GM19467 (cell line): ENCODE measurements at regions not wholly inside any gene's neighbourhood (a gene's known extent, or its start where the extent isn't known, plus 50 kb on each side); places are given as distances from the start of the nearest gene placed in this dataset.
"Not testable (repeated sequence)": the region's sequence is repeated elsewhere in the genome, so short reads cannot be mapped to it uniquely, and the experiment has no call there.

Experiments used
- ATAC-seq: cut with Tn5 transposase; IDR thresholded peaks from one replicate; pipeline ENCODE4 v1.9.1; 2021; ENCODE audit warnings: mild to moderate bottlenecking, moderate library complexity; ENCODE audit not compliant: unreplicated experiment

DNA sequence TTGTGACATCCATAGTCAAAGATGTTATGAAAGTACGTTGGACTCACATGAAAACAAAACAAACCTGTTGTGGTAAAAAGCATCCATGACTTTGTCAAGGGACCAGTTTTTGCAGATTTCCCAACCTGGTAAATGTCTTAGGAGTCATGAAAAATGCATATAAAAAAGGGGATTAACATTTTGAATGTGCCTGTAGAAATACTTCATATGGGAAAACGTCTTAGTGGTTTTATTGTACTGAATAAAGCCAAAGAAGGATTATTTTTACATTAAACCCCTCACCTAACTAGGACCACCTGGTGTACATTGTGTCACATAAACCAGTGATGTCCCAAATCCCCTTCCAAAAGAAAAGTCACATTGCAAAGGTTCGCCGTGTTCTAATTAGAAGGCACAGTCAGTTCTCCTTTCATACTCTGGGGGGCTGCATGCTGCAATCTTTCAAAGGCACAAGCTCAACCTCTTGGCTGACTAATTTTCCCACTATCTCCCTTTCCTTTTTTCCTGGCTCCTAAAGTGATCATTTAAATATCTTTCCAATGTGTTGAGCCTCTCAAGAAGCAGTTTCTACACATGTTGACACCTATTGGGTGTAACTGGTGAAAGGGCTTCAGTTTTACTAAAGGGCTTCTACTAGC lies 119.8 kb upstream of the SPAG17 start:
- no peak for ATAC-seq

DNA sequence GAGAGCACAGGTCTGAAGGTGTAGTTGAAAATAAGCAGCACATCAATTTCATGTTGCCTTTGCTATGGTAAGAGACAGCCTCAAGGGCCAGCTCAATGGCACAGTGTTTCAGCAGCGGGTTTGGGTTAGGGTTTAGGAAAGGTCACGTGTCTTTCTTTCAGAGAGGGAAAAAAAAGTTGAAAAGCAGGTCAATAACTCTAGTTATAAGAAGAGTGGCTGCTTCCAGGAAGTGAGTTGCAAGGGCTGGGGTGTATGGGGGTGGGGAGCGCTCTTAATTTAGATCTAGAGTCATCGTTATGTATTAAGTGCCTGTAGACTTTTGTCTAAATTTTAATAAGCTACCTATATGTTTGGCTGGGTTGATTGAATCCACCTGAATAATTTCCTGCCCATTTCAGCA lies 118.5 kb upstream of the SPAG17 start:
- no peak for ATAC-seq

DNA sequence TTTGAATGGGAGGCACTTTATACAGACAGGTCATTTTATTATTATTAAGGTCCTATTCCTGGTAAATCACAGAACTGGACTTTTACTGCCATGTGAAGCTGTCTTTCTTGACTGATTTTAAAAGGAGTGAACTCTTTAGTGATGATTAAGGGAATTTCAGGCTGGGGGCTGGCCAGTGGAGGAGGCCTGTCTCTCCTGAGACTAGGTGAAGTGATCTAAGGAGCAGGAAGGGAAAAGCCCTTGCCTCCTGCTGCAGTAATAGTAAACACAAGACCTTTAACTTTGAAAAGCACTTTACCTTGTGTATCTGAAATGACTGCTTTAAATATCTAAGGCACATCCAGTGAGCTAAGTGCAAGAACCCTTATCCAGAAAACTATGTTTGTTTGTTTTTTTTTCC lies 118.0 kb upstream of the SPAG17 start:
- ATAC-seq: no peak

DNA sequence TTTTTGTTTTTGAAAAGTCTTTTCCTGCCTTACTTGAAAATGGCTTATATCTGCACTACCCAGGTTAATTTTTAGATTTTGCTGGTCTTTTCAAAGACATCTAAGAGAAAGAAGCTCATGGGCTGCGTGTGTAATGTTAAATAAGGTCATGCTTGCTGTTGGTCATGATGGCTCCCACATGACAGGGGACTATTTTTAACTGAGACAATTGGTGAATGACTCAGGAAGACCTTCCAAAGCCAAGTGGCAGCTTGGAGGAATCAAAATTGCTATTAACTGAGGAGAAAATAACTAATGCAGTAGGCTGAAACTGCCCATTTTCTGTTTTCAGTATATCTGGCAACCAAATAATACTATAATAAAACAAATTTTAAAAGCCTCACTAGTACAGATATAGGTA lies 117.1 kb upstream of the SPAG17 start:
- ATAC-seq: no peak

DNA sequence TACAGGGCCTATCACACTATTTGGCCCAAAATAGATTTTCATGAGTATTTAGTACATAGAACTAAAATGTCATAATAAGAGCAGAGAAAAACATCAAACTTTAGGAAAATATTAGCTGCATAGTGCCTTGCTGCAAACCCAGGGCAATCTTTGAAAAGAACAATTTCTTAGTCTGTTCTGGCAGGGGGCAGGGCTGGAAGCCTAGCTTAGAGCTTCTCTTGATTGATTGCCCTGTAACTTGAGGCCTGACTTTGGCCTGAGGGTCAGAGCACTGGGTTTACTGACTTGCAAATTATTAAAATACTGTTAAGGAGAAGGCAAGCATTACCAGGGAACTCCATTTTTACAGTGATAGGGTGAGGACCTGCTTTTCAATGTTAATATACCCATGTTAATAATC lies 115.8 kb upstream of the SPAG17 start:
- ATAC-seq: no peak

DNA sequence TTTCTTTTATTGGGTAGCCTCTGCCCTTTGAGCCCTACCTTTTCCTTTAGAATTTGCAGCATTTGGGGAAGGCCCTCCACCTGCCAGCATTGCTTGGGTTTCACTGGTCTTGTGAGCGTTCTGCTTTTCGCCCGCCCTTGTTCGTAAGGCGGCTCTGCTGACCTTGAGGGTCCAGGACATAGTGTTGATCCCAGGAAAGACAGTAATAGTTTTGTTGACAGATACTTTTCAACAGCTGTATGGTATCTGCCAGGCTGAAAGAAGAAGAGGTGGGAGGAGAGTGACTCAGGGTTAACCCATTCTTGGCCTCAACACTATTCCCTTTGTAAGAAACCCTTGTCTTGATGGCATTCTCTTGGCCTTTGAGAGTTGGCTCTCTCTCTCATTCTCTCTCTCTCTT lies 113.4 kb upstream of the SPAG17 start:
- ATAC-seq: no peak

DNA sequence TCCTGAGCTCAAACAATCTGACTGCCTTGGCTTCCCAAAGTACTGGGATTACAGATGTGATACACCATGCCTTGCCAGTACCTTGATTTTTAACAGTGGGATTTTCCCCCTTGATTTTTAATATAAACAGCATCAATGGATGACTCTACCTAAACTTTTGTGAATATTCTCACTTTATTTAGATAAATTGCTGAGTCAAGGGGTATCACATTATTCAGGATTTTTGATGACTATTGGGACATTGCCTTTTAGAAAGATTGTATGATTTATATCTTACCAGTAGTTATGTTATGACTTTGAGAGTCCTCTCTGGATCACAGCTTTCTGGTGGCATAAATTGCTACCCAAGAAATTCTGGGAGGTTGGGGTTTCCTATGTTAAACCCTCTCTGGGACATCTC lies 112.5 kb upstream of the SPAG17 start:
- ATAC-seq: no peak

DNA sequence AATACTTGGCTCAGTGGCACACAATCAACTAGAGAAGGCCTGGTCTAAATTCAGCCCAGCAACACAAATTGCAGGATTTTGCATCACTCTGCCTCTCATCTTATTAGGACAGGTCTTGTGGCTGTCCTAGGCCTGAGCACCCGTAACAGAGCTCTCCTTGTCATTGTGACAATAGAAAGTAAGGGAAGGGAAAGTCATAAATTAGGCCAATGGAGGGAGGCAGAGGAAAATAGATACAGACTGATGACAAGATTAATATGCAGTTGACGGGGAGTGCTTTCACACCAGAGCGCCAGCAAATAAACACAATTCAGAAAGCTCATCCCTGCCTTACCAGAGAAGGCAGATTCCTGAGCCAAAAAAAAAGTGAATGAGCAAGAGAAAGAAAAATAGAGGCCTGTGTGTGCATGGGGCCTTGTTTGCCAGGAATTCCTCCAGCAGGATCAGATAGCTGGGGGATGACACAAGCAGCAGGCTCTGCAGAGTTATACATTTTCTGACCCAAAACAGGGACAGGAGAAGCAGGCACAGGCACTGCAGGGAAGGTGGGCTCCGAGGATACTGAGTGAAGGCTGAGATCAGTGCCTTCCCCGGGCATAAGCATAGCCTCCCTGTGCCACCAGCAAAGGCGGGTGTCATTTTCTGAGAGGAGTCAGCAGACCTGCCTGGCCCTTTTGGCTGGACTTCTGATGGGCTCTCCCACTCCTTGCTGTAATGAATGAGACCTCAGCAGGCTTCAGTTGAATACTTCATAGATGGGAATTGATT lies 110.0 kb upstream of the SPAG17 start:
- ATAC-seq: no peak

DNA sequence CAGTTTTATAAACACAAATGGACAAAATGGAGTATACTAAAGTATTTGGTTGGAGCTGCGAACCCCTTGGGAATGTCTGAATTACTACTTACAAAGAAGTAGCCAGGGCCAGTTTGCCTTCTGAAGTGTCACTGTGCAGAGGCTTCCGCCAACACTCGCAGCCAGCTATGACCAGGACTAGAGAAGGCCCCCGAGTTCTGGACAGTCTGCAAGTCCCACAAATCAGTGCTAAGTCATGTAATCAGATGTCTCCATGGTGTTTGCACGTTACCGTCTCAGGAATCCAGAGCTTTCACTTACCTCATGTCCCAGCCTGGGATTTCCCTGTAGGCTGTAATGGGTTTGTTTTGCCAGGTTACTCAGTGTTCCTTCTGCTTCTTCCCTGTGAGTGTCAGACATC lies 106.6 kb upstream of the SPAG17 start:
- ATAC-seq: no peak

DNA sequence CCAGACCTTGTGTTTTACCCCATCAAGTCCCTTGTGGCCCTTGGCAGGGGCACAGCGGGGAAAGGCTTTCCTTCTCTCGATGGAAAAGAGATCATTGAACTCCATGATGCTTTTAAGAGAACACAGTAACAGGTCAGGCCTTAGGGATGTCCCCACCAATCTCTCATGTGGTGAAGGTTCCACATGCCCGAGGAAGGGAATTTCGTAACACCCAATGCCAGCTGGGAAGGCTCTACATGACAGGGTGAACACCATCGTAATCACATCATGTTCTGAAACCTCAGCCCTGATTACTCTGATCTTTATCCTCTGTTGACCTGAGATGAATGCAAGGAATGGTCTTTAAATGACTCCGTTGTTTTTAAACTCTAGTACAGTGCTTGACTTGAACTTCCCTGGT lies 105.5 kb upstream of the SPAG17 start:
- ATAC-seq: no peak

DNA sequence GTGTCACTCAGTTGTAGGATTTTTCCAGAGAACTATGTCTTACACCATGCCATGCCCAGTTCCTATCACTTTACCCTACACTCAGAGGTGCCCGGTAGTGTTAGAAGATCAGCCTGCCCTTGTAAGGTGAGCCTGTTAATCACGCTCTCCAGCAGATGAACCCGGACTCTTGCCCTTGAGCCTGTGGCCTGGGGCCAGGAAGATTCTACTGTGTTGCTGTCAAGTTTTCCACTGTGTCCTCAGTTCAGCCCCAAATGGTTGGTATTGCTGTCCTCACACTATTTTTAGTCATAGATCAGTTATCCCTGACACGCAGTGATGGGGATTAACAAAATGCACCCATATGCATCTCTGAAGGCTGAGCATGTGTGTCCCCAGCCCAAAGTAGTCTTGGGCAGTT lies 105.0 kb upstream of the SPAG17 start:
- ATAC-seq: no peak

DNA sequence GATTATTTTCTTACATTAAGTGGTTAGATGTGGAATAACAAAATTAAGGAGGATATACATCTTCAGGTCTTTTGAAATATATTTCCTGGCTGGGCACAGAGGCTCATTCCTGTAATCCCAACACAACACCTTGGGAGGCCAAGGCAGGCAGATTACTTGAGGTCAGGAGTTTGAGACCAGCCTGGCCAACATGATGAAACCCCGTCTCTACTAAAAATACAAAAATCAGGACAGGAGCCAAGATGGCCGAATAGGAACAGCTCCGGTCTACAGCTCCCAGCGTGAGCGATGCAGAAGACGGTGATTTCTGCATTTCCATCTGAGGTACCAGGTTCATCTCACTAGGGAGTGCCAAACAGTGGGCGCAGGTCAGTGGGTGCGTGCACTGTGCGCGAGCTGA lies 95.6 kb upstream of the SPAG17 start:
- not testable (repeated sequence) for ATAC-seq

DNA sequence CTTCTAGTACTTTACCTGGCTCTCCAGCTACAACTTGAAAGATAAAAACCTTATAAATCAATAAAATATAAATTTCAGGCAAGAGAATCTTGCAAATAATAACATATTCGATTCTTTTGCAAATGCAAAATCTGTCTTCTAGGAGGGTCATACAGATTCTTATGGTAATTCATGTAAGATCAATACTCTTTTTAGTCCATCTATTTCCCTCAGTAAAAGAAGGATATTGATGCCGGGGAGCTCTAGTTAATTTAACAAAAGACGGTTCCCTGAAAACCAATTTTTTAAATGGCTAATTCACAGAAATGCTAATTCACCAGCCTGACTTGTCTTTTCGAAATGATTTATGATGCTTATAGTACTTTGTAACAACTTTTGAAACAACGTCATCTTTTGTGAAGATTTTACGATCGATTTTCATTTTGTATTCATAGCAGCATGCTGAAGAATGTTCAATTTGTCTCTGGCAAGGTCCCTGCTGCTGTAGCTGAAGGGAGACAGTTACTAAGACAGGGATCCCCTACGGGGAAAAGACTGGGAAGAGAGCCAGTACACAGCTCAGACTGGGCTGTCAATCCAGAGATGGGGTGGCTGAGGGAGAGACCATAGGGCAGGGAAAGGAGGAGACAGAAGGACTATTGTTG lies 90.6 kb upstream of the SPAG17 start:
- no peak for ATAC-seq

DNA sequence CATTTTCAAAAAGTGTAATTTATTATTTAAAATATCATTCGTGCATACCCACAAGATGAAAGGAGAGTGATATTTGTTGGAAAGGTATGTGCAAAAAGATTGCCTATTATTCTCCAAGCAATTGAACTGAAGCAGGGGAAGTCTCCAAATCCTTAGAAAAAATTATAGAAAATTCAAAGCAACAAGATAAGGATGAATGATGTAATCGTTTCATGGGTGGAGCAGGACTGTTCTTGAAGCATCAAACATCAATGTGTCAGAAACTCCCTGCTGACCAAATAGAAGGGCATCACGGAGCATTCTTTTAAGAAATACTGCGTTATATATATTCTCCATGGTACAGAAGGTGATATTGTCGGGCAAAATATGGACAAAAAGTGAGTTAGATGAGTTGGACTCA lies 87.9 kb upstream of the SPAG17 start:
- no peak for ATAC-seq

DNA sequence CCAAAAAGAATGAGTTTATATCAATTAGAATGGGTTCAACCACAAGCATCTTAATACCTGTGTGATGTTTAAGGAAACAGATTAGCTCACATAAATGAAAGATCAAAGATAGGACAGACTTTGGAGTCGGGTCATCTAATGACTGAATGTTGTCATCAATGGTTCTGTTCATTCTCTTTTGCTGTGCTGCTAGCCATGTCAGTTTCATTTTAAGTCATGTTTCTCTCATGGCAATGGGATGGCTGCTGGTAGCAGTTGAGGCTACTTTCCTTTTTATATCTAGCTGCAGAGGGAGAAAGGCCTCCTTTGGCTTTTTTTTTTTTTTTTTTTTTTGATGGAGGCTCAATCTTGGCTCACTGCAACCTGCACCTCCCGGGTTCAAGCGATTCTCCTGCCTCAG lies 86.9 kb upstream of the SPAG17 start:
- no peak for ATAC-seq

DNA sequence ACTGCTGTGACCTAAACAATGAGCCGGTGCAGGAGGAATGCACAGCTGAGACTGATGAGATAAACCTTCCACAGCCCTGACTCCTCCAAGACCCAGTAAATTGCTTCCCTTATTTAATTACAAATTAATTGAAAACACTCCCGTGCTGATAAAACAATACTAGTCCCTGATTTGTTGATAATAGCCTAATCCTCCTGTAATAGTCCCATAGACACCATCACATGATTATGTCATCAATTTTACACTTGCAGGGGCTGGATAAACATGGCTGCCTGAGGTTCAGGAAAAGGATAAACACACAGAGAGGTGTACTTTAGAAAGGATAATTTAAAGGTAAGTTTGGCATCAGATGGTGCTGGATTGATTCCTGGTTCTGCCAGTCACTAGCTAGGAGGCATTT lies 84.6 kb upstream of the SPAG17 start:
- ATAC-seq: no peak

DNA sequence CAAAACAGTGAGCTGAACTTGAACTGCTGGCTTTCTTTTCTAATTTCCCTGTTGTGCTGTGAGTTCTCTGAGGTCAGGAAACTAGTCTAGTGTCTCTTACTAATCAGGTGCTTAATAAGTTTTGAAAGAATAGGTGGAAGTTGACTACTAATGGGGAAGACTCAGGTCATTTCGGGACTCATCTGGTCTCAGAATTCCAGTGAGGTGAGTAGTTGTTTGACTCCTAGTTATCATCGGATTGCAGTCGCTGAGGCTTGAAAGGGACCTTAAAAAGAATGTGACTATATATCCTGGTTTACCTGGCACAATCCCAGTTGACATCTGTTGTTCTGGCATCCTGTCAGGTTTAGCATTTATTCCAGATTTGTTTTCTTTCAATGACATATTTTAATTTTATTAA lies 81.4 kb upstream of the SPAG17 start:
- ATAC-seq: no peak

DNA sequence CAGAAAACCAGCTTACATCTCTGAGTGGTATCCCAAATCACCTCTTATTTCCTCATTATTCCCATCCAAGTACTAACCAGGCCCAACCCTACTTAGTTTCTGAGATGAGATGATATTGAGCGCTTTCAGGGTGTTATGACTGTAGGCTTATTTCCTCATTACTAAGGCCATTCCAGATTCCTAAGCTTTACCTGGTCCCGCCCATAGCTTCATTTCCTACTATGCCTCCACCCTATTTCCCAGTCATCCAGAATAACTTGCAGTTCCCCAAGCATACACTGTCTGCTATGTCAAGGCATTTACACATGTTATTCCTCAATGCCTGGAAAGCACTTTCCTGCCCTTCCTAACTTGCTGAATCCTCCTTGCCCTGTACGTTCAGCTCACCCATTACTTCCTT lies 79.3 kb upstream of the SPAG17 start:
- ATAC-seq: no peak

DNA sequence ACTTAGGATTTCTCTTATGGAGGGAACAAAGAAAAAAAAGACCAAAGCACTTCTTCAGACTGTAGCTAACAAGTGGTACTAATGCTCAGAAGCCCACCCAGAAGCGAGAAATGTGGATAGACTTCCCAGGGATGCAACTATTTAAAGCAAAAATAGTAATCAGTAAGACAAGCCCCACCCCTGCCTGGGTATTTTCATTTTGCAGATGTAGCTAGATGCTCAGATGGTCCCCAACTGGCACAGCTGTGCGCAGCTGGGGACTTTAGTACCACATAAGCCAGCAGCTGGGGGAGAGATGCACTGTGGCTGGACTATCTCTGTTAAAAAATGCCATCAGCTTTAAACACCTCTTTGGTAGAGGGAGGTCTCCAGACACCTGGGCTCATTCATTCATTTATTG lies 77.8 kb upstream of the SPAG17 start:
- no peak for ATAC-seq

DNA sequence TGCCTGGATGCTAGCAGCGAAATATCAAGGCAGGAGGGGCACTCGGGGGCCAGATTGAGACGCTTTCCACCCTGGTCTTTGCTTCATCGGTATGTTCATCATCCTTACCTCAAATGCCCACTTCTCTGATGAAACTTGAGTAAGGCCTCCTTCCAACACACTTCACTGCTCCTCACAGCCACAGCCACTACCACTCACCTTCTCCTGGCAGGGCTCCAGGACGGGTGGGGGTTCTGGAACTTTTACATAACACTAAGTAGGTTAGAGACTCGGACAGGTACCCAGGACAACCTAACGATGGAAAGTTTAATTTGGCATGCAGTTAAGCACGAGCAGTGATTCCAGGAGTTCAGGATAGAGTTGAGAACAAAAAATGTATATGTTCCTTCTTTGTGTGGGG lies 73.9 kb upstream of the SPAG17 start:
- no peak for ATAC-seq

DNA sequence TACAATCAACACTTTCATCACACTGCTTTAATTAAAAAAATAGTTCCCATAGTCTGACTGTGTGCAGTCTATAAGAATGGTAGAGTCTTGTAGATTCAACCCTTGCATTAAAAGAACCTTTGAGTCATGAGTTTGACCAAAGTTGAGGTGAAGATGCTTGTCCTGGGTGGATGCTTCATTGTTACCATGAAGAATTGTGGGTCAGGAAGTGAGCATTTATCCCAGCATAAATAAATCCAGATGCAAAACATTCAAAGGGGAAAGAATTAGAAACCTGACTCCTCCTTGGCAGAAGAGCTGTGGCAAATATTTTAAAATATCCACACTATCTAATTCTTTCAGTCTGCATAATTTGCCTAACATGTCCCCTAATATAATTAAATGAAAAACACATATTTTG lies 72.9 kb upstream of the SPAG17 start:
- ATAC-seq: no peak
